ENCODE measurements at regions not wholly inside any gene's neighbourhood (a gene's known extent, or its start where the extent isn't known, plus 50 kb on each side); places are given as distances from the start of the nearest gene placed in this dataset.
"Not testable (repeated sequence)": the region's sequence is repeated elsewhere in the genome, so short reads cannot be mapped to it uniquely, and the experiment has no call there.

GRCh38 chr9:21611891-21612290 lies 129.8 kb upstream of the IFNE start:
- no peak overlapping the region for H3K4me3 Mint-ChIP-seq
- intact Hi-C loops (cut with micrococcal nuclease) = loop anchor here (5.0 to 10.0 kb wide), 3 partner anchors 35 to 165 kb away; no protein-coding TSS in a partner anchor

GRCh38 chr9:21615018-21615417 lies 132.9 kb upstream of the IFNE start:
- no peaks in the 10 kb centered on the region for H3K36me3 Mint-ChIP-seq (ENCODE audit: low read depth)
- no peak overlapping the region for H3K4me3 Mint-ChIP-seq
- peaks cover 54% of the 10 kb centered on the region for H3K4me1 Mint-ChIP-seq (ENCODE audit: low read depth)
- no peak for DNase-seq
- no peaks in the 10 kb centered on the region for H3K9me3 Mint-ChIP-seq
- intact Hi-C loops (cut with micrococcal nuclease) = loop anchor here (1.0 to 10.0 kb wide), 2 partner anchors 11 to 60 kb away; no protein-coding TSS in a partner anchor
- no peak overlapping the region for H3K27ac Mint-ChIP-seq
- CTCF ChIA-PET = no interaction called here
- H3K27me3 Mint-ChIP-seq (ENCODE audit: low read depth) = no peaks in the 10 kb centered on the region

More at GRCh38 chr9:21611891-21612290, 129.8 kb upstream of the IFNE start:
- Mint-ChIP-seq H3K36me3 (ENCODE audit: low read depth) (no peaks in the 10 kb centered on the region), H3K4me1 (ENCODE audit: low read depth) (peaks cover 70% of the 10 kb centered on the region), H3K27me3 (ENCODE audit: low read depth) (no peaks in the 10 kb centered on the region), H3K9me3 (no peaks in the 10 kb centered on the region), H3K27ac (peak overlapping the region; percentile 31)
- CTCF ChIA-PET = no interaction called here
- peak; percentile 38 for DNase-seq

GRCh38 chr9:21615446-21615845 lies 133.3 kb upstream of the IFNE start:
- Mint-ChIP-seq H3K4me3 (no peak overlapping the region), H3K4me1 (ENCODE audit: low read depth) (peaks cover 52% of the 10 kb centered on the region), H3K27ac (no peak overlapping the region), H3K9me3 (no peaks in the 10 kb centered on the region), H3K36me3 (ENCODE audit: low read depth) (no peaks in the 10 kb centered on the region), H3K27me3 (ENCODE audit: low read depth) (no peaks in the 10 kb centered on the region)
- intact Hi-C loops (cut with micrococcal nuclease) = loop anchor here (1.0 to 10.0 kb wide), 2 partner anchors 11 to 61 kb away; no protein-coding TSS in a partner anchor
- CTCF ChIA-PET = interaction anchor here (0.6 kb wide), 1 partner anchor 93 kb away, joined by 3 read pairs; no protein-coding TSS in a partner anchor
- DNase-seq = peak; percentile 16

- CTCF ChIA-PET = interaction anchor here (0.6 kb wide), 1 partner anchor 92 kb away, joined by 3 read pairs; no protein-coding TSS in a partner anchor
- H3K27me3 Mint-ChIP-seq (ENCODE audit: low read depth) = no peaks in the 10 kb centered on the region
- intact Hi-C loops (cut with micrococcal nuclease) = loop anchor here (10.0 kb wide), 1 partner anchor 61 kb away; no protein-coding TSS in a partner anchor
- no peaks in the 10 kb centered on the region for H3K9me3 Mint-ChIP-seq
- no peak overlapping the region for H3K4me3 Mint-ChIP-seq
- H3K4me1 Mint-ChIP-seq (ENCODE audit: low read depth) = peaks cover 46% of the 10 kb centered on the region
- no peak overlapping the region for H3K27ac Mint-ChIP-seq
- H3K36me3 Mint-ChIP-seq (ENCODE audit: low read depth) = no peaks in the 10 kb centered on the region
- DNase-seq = no peak
Observed at GRCh38 chr9:21616082-21616778, 134.1 kb upstream of the IFNE start.

GRCh38 chr9:21624675-21625644 lies 142.8 kb upstream of the IFNE start:
- Mint-ChIP-seq H3K36me3 (ENCODE audit: low read depth) (peaks cover 2% of the 10 kb centered on the region), H3K9me3 (peaks cover 10% of the 10 kb centered on the region), H3K4me1 (ENCODE audit: low read depth) (peaks cover 34% of the 10 kb centered on the region), H3K27me3 (ENCODE audit: low read depth) (no peaks in the 10 kb centered on the region), H3K4me3 (no peak overlapping the region), H3K27ac (peak overlapping the region; percentile 42)
- peak; percentile 26 for DNase-seq
- intact Hi-C loops (cut with micrococcal nuclease) = loop anchor here (1.0 to 5.0 kb wide), 4 partner anchors 60 to 457 kb away; no protein-coding TSS in a partner anchor
- CTCF ChIA-PET = interaction anchor here (0.6 kb wide), 2 partner anchors 43 to 46 kb away, joined by 3 to 4 read pairs; no protein-coding TSS in a partner anchor

- Mint-ChIP-seq H3K4me1 (ENCODE audit: low read depth) (peaks cover 34% of the 10 kb centered on the region), H3K36me3 (ENCODE audit: low read depth) (peaks cover 2% of the 10 kb centered on the region), H3K27me3 (ENCODE audit: low read depth) (no peaks in the 10 kb centered on the region), H3K9me3 (peaks cover 10% of the 10 kb centered on the region), H3K27ac (no peak overlapping the region), H3K4me3 (no peak overlapping the region)
- CTCF ChIA-PET = no interaction called here
- no peak for DNase-seq
- intact Hi-C loops (cut with micrococcal nuclease) = loop anchor here (1.0 to 5.0 kb wide), 2 partner anchors 11 to 456 kb away; no protein-coding TSS in a partner anchor
Observed at GRCh38 chr9:21626493-21626892, 144.4 kb upstream of the IFNE start.

- CTCF ChIA-PET = interaction anchor here (1.2 kb wide), 1 partner anchor 234 kb away, joined by 3 read pairs; no protein-coding TSS in a partner anchor
- not testable (repeated sequence) for H3K4me3 Mint-ChIP-seq
Observed at GRCh38 chr9:21628954-21629353, 146.8 kb upstream of the IFNE start.

GRCh38 chr9:21634951-21635350 lies 152.8 kb upstream of the IFNE start:
- Mint-ChIP-seq H3K9me3 (no peaks in the 10 kb centered on the region), H3K27me3 (ENCODE audit: low read depth) (no peaks in the 10 kb centered on the region), H3K4me3 (no peak overlapping the region), H3K27ac (no peak overlapping the region), H3K36me3 (ENCODE audit: low read depth) (no peaks in the 10 kb centered on the region), H3K4me1 (ENCODE audit: low read depth) (peaks cover 2% of the 10 kb centered on the region)
- no peak for DNase-seq
- CTCF ChIA-PET = no interaction called here
- intact Hi-C loops (cut with micrococcal nuclease) = no loop called here

More at GRCh38 chr9:21628954-21629353, 146.8 kb upstream of the IFNE start:
- not testable (repeated sequence) for DNase-seq; H3K27ac Mint-ChIP-seq; H3K36me3 Mint-ChIP-seq (ENCODE audit: low read depth); H3K27me3 Mint-ChIP-seq (ENCODE audit: low read depth)
- peaks cover 25% of the 10 kb centered on the region for H3K4me1 Mint-ChIP-seq (ENCODE audit: low read depth)
- H3K9me3 Mint-ChIP-seq = peaks cover 10% of the 10 kb centered on the region
- intact Hi-C loops (cut with micrococcal nuclease) = loop anchor here (5.0 kb wide), 1 partner anchor 453 kb away; no protein-coding TSS in a partner anchor

GRCh38 chr9:21638104-21638503 lies 156.0 kb upstream of the IFNE start:
- no peak overlapping the region for H3K27ac Mint-ChIP-seq
- no peaks in the 10 kb centered on the region for H3K27me3 Mint-ChIP-seq (ENCODE audit: low read depth)
- peaks cover 5% of the 10 kb centered on the region for H3K4me1 Mint-ChIP-seq (ENCODE audit: low read depth)
- H3K36me3 Mint-ChIP-seq (ENCODE audit: low read depth) = no peaks in the 10 kb centered on the region
- H3K9me3 Mint-ChIP-seq = peaks cover 3% of the 10 kb centered on the region
- CTCF ChIA-PET = no interaction called here
- no peak overlapping the region for H3K4me3 Mint-ChIP-seq
- intact Hi-C loops (cut with micrococcal nuclease) = no loop called here
- no peak for DNase-seq

GRCh38 chr9:21653091-21653490 lies 149.3 kb upstream of the MTAP start:
- Mint-ChIP-seq H3K4me1 (ENCODE audit: low read depth) (peaks cover 13% of the 10 kb centered on the region), H3K27ac (no peak overlapping the region), H3K4me3 (no peak overlapping the region), H3K9me3 (peaks cover 18% of the 10 kb centered on the region), H3K27me3 (ENCODE audit: low read depth) (no peaks in the 10 kb centered on the region), H3K36me3 (ENCODE audit: low read depth) (peaks cover 6% of the 10 kb centered on the region)
- CTCF ChIA-PET = no interaction called here
- DNase-seq = no peak
- intact Hi-C loops (cut with micrococcal nuclease) = no loop called here

GRCh38 chr9:21653589-21653988 lies 148.8 kb upstream of the MTAP start:
- Mint-ChIP-seq H3K9me3 (peaks cover 13% of the 10 kb centered on the region), H3K27me3 (ENCODE audit: low read depth) (no peaks in the 10 kb centered on the region), H3K27ac (no peak overlapping the region), H3K4me3 (no peak overlapping the region), H3K4me1 (ENCODE audit: low read depth) (peaks cover 14% of the 10 kb centered on the region), H3K36me3 (ENCODE audit: low read depth) (peaks cover 6% of the 10 kb centered on the region)
- no peak for DNase-seq
- CTCF ChIA-PET = no interaction called here
- intact Hi-C loops (cut with micrococcal nuclease) = no loop called here
